C4-2B (cell line): ENCODE measurements at regions not wholly inside any gene's neighbourhood (a gene's known extent, or its start where the extent isn't known, plus 50 kb on each side); places are given as distances from the start of the nearest gene placed in this dataset.

Experiments
- CTCF ChIP-seq: fragments of 450-650 bp; conservative IDR thresholded peaks from 2 replicates; pipeline ENCODE4 v1.5.1; 2017; ENCODE audit warnings: mild to moderate bottlenecking
- ZFX ChIP-seq: fragments of 450-650 bp; IDR thresholded peaks from 2 replicates; pipeline ENCODE4 v1.6.1; 2017

GRCh38 chr13:68152414-68152813, 922.3 kb upstream of the PCDH9 start:
- TF ChIP-seq CTCF (no peak), ZFX (no peak)
